Panc1 (cell line): ENCODE measurements at regions not wholly inside any gene's neighbourhood (a gene's known extent, or its start where the extent isn't known, plus 50 kb on each side); places are given as distances from the start of the nearest gene placed in this dataset.

Experiments used
- ATAC-seq: fragments of 200-7000 bp; cut with Tn5 transposase; 2 replicates; pipeline ENCODE4 v1.9.1; 2020; ENCODE audit warnings: mild to moderate bottlenecking, moderate library complexity
- BruUV-seq: library from RNA; stranded (reverse); fragments of 400-500 nt; replicated peaks from 2 replicates; lab custom pipeline; 2021; lab: Mats Ljungman, UMichigan
- CTCF ChIA-PET: fragments of 300-600 bp; sonication (Branson Sonifier 250); formaldehyde crosslinking; loops from one replicate; lab custom pipeline; 2022; ENCODE audit warnings: antibody characterized with exemption; lab: Charles Lee
- POLR2A ChIA-PET: fragments of 300-600 bp; sonication (Branson Sonifier 250); formaldehyde crosslinking; loops from one replicate; lab custom pipeline; 2022; ENCODE audit warnings: antibody characterized with exemption; lab: Charles Lee
- DNase-seq: peaks from one replicate; pipeline ENCODE4 v3.0.0-alpha.2; 2010; ENCODE audit warnings: low read depth, low spot score
- H3K27ac ChIP-seq: 2 replicates; pipeline ENCODE4 v1.5.1; 2011; ENCODE audit warnings: mild to moderate bottlenecking, low read length, inconsistent platforms
- H3K27me3 ChIP-seq: fragments of 200-500 bp; sonication (Bioruptor generic); 2 replicates; pipeline ENCODE4 v1.6.0; 2014; ENCODE audit warnings: low read length, inconsistent platforms; ENCODE audit not compliant: control insufficient read depth, insufficient read depth
- H3K36me3 ChIP-seq: fragments of 200-500 bp; sonication (Bioruptor generic); 2 replicates; pipeline ENCODE4 v1.5.1; 2014; ENCODE audit warnings: inconsistent platforms, mild to moderate bottlenecking, low read length, moderate library complexity; ENCODE audit not compliant: control insufficient read depth, insufficient read depth
- H3K4me1 ChIP-seq: 2 replicates; pipeline ENCODE4 v1.5.1; 2011; ENCODE audit warnings: inconsistent platforms, mild to moderate bottlenecking, low read length, moderate library complexity; ENCODE audit not compliant: control insufficient read depth, insufficient read depth
- H3K4me3 ChIP-seq, 2 experiments: 2 replicates each; pipeline ENCODE4 v1.5.1; 2011 to 2012; ENCODE audit warnings: low read depth in 2 of 2, low read length in 2 of 2, mild to moderate bottlenecking in 2 of 2, inconsistent platforms in 1 of 2, moderate library complexity in 1 of 2
- H3K9me3 ChIP-seq: fragments of 200-500 bp; sonication (Bioruptor generic); 2 replicates; pipeline ENCODE4 v1.5.1; 2014; ENCODE audit warnings: low read depth, mild to moderate bottlenecking, inconsistent platforms, low read length, moderate library complexity; ENCODE audit not compliant: control insufficient read depth, insufficient read depth
- CTCF ChIP-seq: fragments of 450-650 bp; IDR thresholded peaks from 2 replicates; pipeline ENCODE4 v1.5.1; 2017; ENCODE audit warnings: mild to moderate bottlenecking
- POLR2AphosphoS5 ChIP-seq: IDR thresholded peaks from 2 replicates; pipeline ENCODE4 v1.6.1; 2012; ENCODE audit warnings: mild to moderate bottlenecking, low read depth, low read length, moderate library complexity
- REST ChIP-seq, 2 experiments: IDR thresholded peaks; 2 replicates each; pipeline ENCODE4 v1.6.1; 2011 to 2012; ENCODE audit warnings: low read depth in 2 of 2, control low read depth in 1 of 2, low read length in 1 of 2, mild to moderate bottlenecking in 1 of 2, moderate library complexity in 1 of 2; ENCODE audit not compliant: insufficient read depth in 1 of 2
- SIN3A ChIP-seq: IDR thresholded peaks from 2 replicates; pipeline ENCODE4 v1.6.1; 2012; ENCODE audit warnings: low read depth, mild to moderate bottlenecking, low read length, moderate library complexity, borderline replicate concordance; ENCODE audit not compliant: insufficient read depth
- TCF7L2 ChIP-seq: IDR thresholded peaks from 2 replicates; pipeline ENCODE4 v1.6.1; 2011; ENCODE audit warnings: mild to moderate bottlenecking, low read depth, low read length, inconsistent platforms
- in situ Hi-C: cut with HindIII; loops from 2 replicates; pipeline ENCODE4 v1.10.0; 2016; ENCODE audit warnings: low sequenced_read_pairs, low pct_unique_long_range_greater_than_20kb
- intact Hi-C: fragments of 100-400 bp; cut with micrococcal nuclease; formaldehyde crosslinking; loops from one replicate; pipeline ENCODE4 v1.10.0; 2022; ENCODE audit not compliant: unreplicated experiment

GRCh38 chr22:26952004-26952403 lies 294.6 kb downstream of the MIAT start:
- H3K36me3 ChIP-seq: no peaks in the 10 kb centered on the region
- no peak for ATAC-seq
- CTCF ChIA-PET: no interaction called here
- H3K4me3 ChIP-seq: no peak overlapping the region
- in situ Hi-C loops: no loop called here
- intact Hi-C loops: no loop called here
- TF ChIP-seq SIN3A (no peak), CTCF (no peak), POLR2AphosphoS5 (no peak), REST (IDR thresholded peaks at IDR 0.05; ENCODE audit: insufficient read depth in 1 of 2, low read depth in 2 of 2, low read length in 1 of 2) (no peak), TCF7L2 (no peak)
- H3K27ac ChIP-seq: no peak overlapping the region
- no peaks in the 10 kb centered on the region; the same call in 1 of the 2 replicates for H3K27me3 ChIP-seq
- H3K9me3 ChIP-seq: no peaks in the 10 kb centered on the region
- no peak for DNase-seq
- no TSS peak for BruUV-seq
- POLR2A ChIA-PET: no interaction called here
- no peaks in the 10 kb centered on the region for H3K4me1 ChIP-seq

- BruUV-seq: no TSS peak
- Histone ChIP-seq H3K9me3 (no peaks in the 10 kb centered on the region), H3K27me3 (no peaks in the 10 kb centered on the region; the same call in 1 of the 2 replicates), H3K4me3 (no peak overlapping the region), H3K36me3 (no peaks in the 10 kb centered on the region), H3K27ac (no peak overlapping the region), H3K4me1 (no peaks in the 10 kb centered on the region)
- ATAC-seq (no peak), DNase-seq (no peak)
- TF ChIP-seq TCF7L2: no peak
- no peak for TF ChIP-seq POLR2AphosphoS5
- TF ChIP-seq REST (IDR thresholded peaks at IDR 0.05; ENCODE audit: insufficient read depth in 1 of 2, low read depth in 2 of 2, low read length in 1 of 2): no peak
- no peak for TF ChIP-seq CTCF
- TF ChIP-seq SIN3A: no peak
- intact Hi-C loops: no loop called here
- in situ Hi-C loops: no loop called here
- ChIA-PET CTCF (no interaction called here), POLR2A (no interaction called here)
Measured at GRCh38 chr22:26952451-26953011, 295.1 kb downstream of the MIAT start.
